ENCODE measurements at regions not wholly inside any gene's neighbourhood (a gene's known extent, or its start where the extent isn't known, plus 50 kb on each side); places are given as distances from the start of the nearest gene placed in this dataset.

DNA sequence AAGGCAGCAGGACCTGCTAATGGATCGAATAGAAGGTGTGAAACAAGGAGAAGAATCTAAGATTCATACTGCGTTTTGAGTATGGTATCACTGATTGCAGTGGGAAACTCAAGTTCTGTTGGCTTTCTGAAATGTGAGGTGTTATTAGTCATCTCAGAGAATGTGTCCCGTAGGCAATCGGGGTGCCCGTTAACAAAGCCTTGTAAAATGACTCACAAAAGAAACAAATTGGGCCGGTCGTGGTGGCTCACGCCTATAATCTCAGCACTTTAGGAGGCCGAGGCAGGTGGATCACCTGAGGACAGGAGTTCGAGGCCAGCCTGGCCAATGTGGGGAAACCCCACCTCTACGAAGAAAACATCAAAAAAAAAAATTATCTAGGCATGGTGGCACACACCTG lies 118.2 kb upstream of the C7orf33 start:
- Mint-ChIP-seq H3K4me3 (no peak overlapping the region), H3K27me3 (peaks cover 14% of the 10 kb centered on the region), H3K4me1 (no peaks in the 10 kb centered on the region), H3K27ac (no peak overlapping the region), H3K36me3 (no peaks in the 10 kb centered on the region), H3K9me3 (no peaks in the 10 kb centered on the region)
- CTCF ChIA-PET, result no interaction called here
- no peak for DNase-seq

DNA sequence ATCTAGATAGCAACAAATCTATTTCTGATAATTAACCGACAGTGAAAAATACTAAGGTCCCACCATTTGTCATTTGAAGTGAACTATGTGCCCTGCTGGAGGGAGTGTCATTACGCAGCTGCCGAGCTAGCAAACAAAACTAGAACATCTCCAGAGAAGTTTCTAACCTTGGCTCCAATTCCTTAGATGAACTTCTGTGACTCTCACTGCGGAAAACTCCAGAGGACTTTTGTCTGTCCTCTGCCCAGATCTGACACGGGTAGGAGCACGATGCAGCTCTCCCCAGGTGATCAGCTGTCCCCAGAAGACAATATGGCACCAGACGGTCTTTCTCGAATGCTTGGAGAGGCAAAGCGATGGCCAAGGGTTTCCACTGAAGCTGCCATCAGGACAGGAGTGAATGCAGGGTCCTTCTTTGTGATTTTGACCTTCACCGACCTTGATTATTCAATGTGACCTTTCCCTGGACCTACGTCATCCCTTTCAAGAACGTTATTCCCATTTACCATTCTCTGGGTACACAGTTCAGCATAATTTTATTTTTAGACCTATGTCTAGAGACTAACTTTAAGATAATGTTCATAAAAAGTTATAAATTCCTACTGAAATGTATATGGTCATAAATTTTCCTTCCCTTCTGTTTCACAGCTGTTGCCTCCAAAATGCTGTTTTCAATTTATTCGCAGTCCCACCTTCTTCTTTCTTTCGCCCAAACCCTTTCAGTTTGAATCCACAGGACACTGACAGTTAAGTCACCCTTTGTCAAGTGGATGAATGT lies 116.7 kb upstream of the C7orf33 start:
- no peak for DNase-seq
- CTCF ChIA-PET, result no interaction called here
- Mint-ChIP-seq H3K4me1 (no peaks in the 10 kb centered on the region), H3K4me3 (no peak overlapping the region), H3K9me3 (no peaks in the 10 kb centered on the region), H3K27ac (no peak overlapping the region), H3K27me3 (peaks cover 14% of the 10 kb centered on the region), H3K36me3 (no peaks in the 10 kb centered on the region)

DNA sequence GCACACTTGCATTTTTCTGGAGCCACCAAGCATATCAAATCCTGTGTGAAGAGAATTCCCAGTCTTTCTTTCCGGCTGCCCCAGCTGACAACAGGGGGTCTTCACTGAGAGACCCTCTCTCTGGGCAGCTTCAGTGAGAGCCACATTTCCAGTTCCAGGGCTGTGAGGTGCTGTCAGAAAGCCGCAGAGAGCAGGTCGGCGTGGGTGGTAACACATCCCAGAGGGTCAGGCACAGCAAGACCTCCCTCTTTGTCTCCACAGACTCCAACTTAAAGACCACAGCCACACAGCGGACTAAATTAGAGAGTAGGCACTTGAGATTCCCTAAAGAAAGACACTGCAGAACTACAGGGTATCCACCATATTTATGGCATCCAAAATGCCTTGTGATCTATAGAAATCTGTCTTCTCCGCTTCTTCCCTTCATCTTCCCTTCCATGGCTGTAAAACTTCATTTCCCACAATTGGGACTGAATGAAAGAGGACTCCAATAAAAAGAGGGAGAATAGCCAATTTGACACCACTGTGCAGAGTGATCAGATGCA lies 116.0 kb upstream of the C7orf33 start:
- Mint-ChIP-seq H3K27me3 (peaks cover 14% of the 10 kb centered on the region), H3K9me3 (no peaks in the 10 kb centered on the region), H3K36me3 (no peaks in the 10 kb centered on the region), H3K4me1 (no peaks in the 10 kb centered on the region), H3K27ac (no peak overlapping the region), H3K4me3 (no peak overlapping the region)
- no peak for DNase-seq
- CTCF ChIA-PET, result no interaction called here

DNA sequence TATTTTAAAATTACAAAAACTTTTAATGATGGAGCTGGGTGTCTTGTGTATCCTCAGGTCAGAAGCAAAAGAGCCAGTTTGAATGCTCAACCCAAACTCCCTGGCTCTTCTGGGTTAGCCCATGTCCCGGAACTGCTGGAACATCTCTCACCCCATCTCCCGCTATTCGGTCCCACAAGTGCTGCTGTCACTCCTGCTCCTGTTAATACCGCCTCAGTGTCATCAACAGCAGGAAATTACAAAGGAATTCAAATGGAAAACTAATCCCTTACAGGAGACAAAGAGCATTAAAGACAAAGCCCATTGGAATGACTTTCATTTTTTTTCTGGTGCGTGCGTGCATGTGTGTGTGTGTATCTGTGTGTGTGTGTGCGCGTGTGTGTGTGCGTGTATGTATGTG lies 112.0 kb upstream of the C7orf33 start:
- H3K4me1 Mint-ChIP-seq, result peaks cover 2% of the 10 kb centered on the region
- CTCF ChIA-PET, result no interaction called here
- H3K27me3 Mint-ChIP-seq, result peaks cover 4% of the 10 kb centered on the region
- no peaks in the 10 kb centered on the region for H3K9me3 Mint-ChIP-seq
- no peak overlapping the region for H3K27ac Mint-ChIP-seq
- DNase-seq, result no peak
- no peak overlapping the region for H3K4me3 Mint-ChIP-seq
- no peaks in the 10 kb centered on the region for H3K36me3 Mint-ChIP-seq

DNA sequence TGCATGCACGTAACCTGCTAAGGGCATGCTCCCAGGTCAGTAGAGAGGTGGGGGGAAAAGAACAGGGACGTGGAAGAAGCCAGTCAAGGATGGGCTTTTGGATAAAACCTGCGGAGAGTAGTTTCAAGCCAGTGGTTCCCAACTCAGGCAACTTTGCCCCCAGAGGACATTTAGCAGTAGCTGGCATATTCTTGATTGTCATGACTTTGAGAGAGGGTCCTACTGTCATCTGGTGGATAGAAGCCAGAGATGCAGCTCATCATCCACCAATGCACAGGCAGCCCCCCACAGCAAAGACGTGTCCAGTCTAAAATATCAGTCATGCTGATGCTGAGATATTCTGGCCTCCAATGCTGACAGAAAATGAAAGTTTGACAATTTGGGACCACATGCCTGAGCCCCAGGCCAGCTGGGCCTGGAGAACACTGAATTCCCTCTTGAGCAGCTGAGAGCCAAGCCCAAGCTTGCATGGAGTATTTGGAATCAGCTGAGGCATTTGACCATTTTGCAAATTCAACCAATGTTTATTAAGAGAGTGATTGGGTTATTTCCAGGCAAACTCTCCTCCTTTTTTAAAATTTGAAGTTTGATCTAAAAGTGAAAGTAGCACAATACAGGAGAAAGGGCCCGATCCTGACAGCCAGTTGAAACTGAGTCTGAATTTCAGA lies 110.0 kb upstream of the C7orf33 start:
- DNase-seq, result no peak
- peaks cover 2% of the 10 kb centered on the region for H3K4me1 Mint-ChIP-seq
- CTCF ChIA-PET, result interaction anchor here (1.4 kb wide), 1 partner anchor 215 kb away, joined by 4 read pairs; no protein-coding TSS in a partner anchor
- H3K9me3 Mint-ChIP-seq, result no peaks in the 10 kb centered on the region
- H3K27me3 Mint-ChIP-seq, result peaks cover 4% of the 10 kb centered on the region
- no peaks in the 10 kb centered on the region for H3K36me3 Mint-ChIP-seq
- no peak overlapping the region for H3K4me3 Mint-ChIP-seq
- no peak overlapping the region for H3K27ac Mint-ChIP-seq

DNA sequence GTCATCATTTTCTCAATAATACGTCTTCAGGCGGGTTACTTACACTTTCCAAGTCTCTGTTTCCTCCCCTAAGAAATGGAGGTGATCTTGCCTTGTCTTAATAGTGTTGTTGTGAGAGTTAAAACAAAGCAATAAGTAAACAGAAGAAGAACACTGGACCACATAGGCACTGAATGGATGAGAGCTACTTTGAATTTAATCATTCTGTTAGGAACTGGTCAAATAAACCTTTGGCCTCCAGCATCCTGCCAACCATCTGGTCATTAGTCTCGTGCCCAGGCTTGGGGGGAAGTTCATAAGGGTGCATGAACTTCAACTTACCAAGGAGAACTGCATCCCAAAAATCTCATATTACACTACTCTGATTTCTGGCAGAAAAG lies 109.4 kb upstream of the C7orf33 start:
- Mint-ChIP-seq H3K9me3 (no peaks in the 10 kb centered on the region), H3K36me3 (no peaks in the 10 kb centered on the region), H3K4me3 (no peak overlapping the region), H3K4me1 (peaks cover 2% of the 10 kb centered on the region), H3K27ac (no peak overlapping the region), H3K27me3 (peaks cover 7% of the 10 kb centered on the region)
- CTCF ChIA-PET, result interaction anchor here (1.4 kb wide), 1 partner anchor 216 kb away, joined by 4 read pairs; no protein-coding TSS in a partner anchor
- no peak for DNase-seq

DNA sequence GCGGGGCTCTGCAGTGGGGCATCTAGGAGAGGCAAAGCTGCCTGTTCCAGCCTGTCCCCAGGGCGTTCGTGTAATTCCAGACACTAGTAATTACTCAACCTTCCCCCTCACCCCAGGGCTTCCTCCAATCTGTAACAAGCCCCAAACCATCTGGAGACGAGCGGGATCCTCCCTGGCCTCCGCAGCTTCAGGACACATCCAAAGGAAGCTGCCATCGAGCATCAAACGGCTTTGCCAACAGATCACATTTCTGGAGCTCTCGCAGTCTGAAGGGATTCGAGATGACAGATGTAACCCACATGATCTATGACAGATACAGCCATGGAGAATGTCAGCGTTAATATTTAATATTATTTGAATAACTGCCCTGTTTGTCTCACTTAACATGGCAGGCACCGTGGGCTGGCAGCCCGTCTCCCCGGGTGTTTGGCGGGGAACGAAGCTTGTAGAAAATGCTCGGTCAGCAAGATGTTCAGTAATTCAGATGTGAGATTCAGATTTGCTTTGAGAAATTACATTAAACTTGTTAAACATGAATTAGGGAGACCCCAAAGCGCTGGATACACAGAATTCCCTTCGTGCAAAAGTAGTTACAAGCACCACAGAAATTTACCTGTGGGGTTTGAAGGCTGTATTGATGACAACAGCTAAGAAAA lies 108.5 kb upstream of the C7orf33 start:
- Mint-ChIP-seq H3K27ac (no peak overlapping the region), H3K9me3 (no peaks in the 10 kb centered on the region), H3K27me3 (peaks cover 11% of the 10 kb centered on the region), H3K36me3 (no peaks in the 10 kb centered on the region), H3K4me1 (peaks cover 2% of the 10 kb centered on the region), H3K4me3 (no peak overlapping the region)
- DNase-seq, result no peak
- CTCF ChIA-PET, result no interaction called here

DNA sequence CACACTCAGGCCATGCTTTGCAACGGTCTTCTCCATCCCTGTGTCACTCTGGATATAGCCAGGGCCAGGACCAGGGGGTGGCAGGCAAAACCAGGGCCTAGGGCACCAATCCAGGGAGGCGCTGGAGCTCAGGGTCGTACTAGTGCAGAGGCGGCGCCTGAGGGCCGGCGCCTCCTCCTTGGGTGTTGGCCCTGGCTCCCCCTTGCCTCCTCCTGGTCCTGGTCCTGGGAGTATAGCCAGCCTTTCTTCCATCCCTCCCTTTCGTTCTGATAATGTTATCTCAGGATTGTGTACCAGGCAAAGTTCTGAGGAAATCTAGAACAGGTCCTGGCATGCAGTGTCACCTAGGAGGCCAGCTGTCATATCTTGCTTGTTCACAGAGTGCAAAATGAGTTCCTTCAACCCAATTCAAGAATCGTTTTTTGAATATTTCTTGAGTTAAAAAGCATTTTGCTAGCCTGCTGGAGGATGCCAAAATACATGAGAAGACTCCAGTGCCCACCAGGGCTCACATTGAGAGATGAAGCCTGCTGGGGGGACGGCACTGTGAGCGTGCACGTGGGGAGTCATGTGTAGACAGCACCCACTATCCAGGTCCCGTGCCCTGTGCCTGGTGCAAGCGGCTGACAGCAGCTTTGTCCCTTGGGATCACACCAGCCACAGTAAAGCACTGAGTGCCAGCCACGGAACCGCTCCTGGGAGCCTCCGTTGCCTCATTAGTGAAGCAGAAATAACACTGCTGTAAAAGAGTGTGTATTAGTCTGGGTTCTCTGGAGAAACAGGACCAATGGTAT lies 106.9 kb upstream of the C7orf33 start:
- H3K36me3 Mint-ChIP-seq, result no peaks in the 10 kb centered on the region
- CTCF ChIA-PET, result no interaction called here
- no peaks in the 10 kb centered on the region for H3K9me3 Mint-ChIP-seq
- H3K27ac Mint-ChIP-seq, result no peak overlapping the region
- no peak for DNase-seq
- peaks cover 2% of the 10 kb centered on the region for H3K4me1 Mint-ChIP-seq
- H3K27me3 Mint-ChIP-seq, result peaks cover 11% of the 10 kb centered on the region
- no peak overlapping the region for H3K4me3 Mint-ChIP-seq

DNA sequence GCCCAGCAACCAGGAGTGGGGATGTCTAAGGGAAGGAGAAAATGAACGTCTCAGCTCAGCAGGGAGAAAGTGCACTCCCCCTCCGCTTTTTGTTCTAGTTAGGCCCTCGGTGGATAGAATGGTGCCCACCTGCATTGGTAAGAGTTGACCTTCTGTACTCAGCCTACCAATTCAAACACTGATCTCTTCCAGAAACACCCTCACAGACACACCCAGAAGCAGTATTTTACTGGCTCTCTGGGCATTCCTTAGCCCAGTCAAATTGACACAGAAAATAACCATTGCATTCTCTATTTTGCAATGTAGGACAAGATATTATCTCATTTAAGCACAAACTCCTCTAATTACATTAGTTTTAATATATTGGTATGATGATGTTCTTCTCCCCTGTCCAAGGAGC lies 106.1 kb upstream of the C7orf33 start:
- no peaks in the 10 kb centered on the region for H3K9me3 Mint-ChIP-seq
- H3K4me1 Mint-ChIP-seq, result peaks cover 2% of the 10 kb centered on the region
- CTCF ChIA-PET, result no interaction called here
- peaks cover 11% of the 10 kb centered on the region for H3K27me3 Mint-ChIP-seq
- no peak overlapping the region for H3K27ac Mint-ChIP-seq
- DNase-seq, result no peak
- no peak overlapping the region for H3K4me3 Mint-ChIP-seq
- H3K36me3 Mint-ChIP-seq, result no peaks in the 10 kb centered on the region

DNA sequence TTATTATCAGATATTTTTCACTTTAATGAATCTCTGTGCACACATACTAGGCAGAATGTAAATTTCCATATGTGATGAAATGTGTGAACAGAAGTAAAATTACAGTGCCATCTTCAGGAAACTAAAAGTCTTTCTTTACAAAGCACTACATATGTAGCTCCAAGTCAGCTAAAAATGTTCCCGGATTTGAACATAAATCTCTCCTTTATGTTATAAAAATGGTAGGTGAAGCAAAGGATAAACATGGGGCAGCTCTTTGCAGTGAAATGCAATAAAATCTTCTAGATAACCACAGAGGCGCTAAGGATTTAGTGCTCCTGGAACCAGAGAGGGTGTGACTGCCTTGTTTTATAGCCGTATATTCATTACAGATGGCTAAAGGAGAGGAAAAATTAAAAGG lies 104.9 kb upstream of the C7orf33 start:
- Mint-ChIP-seq H3K4me3 (no peak overlapping the region), H3K27ac (no peak overlapping the region), H3K4me1 (peaks cover 2% of the 10 kb centered on the region), H3K27me3 (peaks cover 15% of the 10 kb centered on the region), H3K36me3 (no peaks in the 10 kb centered on the region), H3K9me3 (no peaks in the 10 kb centered on the region)
- CTCF ChIA-PET, result interaction anchor here (1.3 to 2.6 kb wide), 2 partner anchors 221 to 223 kb away, joined by 5 to 13 read pairs; no protein-coding TSS in a partner anchor
- DNase-seq, result no peak

DNA sequence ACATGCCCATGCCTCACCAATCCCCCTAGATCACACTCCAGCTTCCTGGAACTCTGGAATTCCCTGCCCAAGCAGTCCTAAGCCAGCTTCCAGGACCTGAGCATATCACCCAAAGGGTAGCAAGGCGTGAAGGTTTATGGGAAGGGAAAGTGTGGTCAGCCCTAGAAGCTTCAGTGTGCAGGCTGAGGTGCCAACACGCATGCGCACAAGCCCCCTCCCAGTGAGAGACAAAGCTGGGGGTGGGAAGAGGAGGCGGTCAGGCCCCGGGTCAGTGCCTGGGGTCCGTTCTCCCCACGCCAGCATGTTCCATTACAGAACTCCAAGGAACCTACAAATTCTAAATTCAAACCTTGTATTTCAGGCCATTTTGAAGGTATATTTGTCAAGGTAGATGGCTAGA lies 103.6 kb upstream of the C7orf33 start:
- CTCF ChIA-PET, result interaction anchor here (1.7 to 2.6 kb wide), 2 partner anchors 29 to 222 kb away, joined by 3 to 13 read pairs; no protein-coding TSS in a partner anchor
- no peaks in the 10 kb centered on the region for H3K4me1 Mint-ChIP-seq
- no peak for DNase-seq
- H3K27me3 Mint-ChIP-seq, result peaks cover 21% of the 10 kb centered on the region
- no peak overlapping the region for H3K27ac Mint-ChIP-seq
- no peak overlapping the region for H3K4me3 Mint-ChIP-seq
- no peaks in the 10 kb centered on the region for H3K9me3 Mint-ChIP-seq
- H3K36me3 Mint-ChIP-seq, result no peaks in the 10 kb centered on the region

DNA sequence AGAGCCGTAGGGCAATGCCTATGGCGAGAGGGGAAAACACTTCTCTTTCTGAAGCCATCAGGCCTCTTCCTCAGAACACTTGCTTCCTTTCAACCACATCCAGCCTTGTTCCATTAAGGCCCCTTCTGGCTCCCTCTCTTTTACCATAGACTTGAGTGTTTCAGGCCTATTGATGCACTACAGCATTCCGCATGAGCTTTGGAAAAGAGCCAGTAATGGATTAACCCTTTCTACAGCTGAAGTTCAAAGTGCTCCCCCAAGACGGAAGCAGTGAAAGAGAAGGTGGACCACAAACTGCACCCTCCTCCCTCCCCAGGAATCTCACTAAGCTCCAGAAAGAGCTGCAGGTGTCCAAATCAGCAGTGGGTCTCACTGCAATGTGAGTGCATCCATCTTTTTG lies 102.7 kb upstream of the C7orf33 start:
- CTCF ChIA-PET, result interaction anchor here (1.7 kb wide), 1 partner anchor 30 kb away, joined by 3 read pairs; no protein-coding TSS in a partner anchor
- Mint-ChIP-seq H3K27me3 (peaks cover 21% of the 10 kb centered on the region), H3K4me1 (no peaks in the 10 kb centered on the region), H3K36me3 (no peaks in the 10 kb centered on the region), H3K27ac (no peak overlapping the region), H3K9me3 (no peaks in the 10 kb centered on the region), H3K4me3 (no peak overlapping the region)
- no peak for DNase-seq

DNA sequence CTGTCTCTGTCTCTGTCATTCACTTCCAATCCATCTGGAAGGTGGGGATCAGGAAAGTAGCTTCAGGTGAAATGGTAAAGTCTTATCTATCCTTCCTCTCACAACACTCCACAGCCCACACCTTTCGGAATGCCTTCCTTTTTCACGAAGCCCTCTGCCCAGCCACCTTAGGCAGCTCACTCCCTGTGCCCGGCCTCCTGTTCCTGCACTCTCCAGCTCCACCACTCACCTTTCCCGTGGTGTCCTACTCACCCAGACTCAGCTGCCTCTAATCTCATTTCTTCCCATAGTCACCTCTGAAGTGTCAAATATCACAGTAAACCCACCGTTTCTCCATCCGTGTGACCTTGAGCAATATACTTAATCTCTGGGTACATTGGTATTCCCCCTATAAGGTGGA lies 100.9 kb upstream of the C7orf33 start:
- no peaks in the 10 kb centered on the region for H3K4me1 Mint-ChIP-seq
- H3K36me3 Mint-ChIP-seq, result no peaks in the 10 kb centered on the region
- H3K9me3 Mint-ChIP-seq, result no peaks in the 10 kb centered on the region
- CTCF ChIA-PET, result no interaction called here
- H3K27ac Mint-ChIP-seq, result no peak overlapping the region
- no peak overlapping the region for H3K4me3 Mint-ChIP-seq
- no peak for DNase-seq
- peaks cover 28% of the 10 kb centered on the region for H3K27me3 Mint-ChIP-seq

All from activated naive CD4-positive, alpha-beta T cell treated with anti-CD3 and anti-CD28 coated beads, Interleukin-2, amount 10 ng/mL, durations not matched to agents 7 days and 5 days (primary cell).